GM23338 (cell line): ENCODE measurements at regions not wholly inside any gene's neighbourhood (a gene's known extent, or its start where the extent isn't known, plus 50 kb on each side); places are given as distances from the start of the nearest gene placed in this dataset.

Source experiments
- ATAC-seq: fragments of 200-7000 bp; cut with Tn5 transposase; 3 replicates; pipeline ENCODE4 v1.9.1; 2020
- DNase-seq: peaks from one replicate; pipeline ENCODE4 v3.0.0-alpha.2; 2015; ENCODE audit warnings: low spot score
- H2AFZ ChIP-seq: fragments of 200-600 bp; sonication (generic); 2 replicates; pipeline ENCODE4 v1.8.0; 2016; ENCODE audit warnings: antibody characterized with exemption, mild to moderate bottlenecking, moderate library complexity
- H3F3A ChIP-seq: fragments of 200-600 bp; sonication (generic); replicated peaks from 2 replicates; pipeline ENCODE4 v1.8.0; 2017; ENCODE audit warnings: antibody characterized with exemption, mixed run types, low read depth
- H3K27ac ChIP-seq: fragments of 200-600 bp; sonication (generic); 2 replicates; pipeline ENCODE4 v1.6.1; 2016; ENCODE audit warnings: low read depth
- H3K27me3 ChIP-seq: fragments of 200-600 bp; sonication (generic); 2 replicates; pipeline ENCODE4 v1.8.0; 2016; ENCODE audit warnings: mild to moderate bottlenecking, mixed run types, moderate library complexity; ENCODE audit not compliant: insufficient read depth
- H3K36me3 ChIP-seq: fragments of 200-600 bp; sonication (generic); 2 replicates; pipeline ENCODE4 v1.8.0; 2016; ENCODE audit warnings: mild to moderate bottlenecking; ENCODE audit not compliant: insufficient read depth
- H3K4me1 ChIP-seq: fragments of 200-600 bp; sonication (generic); 2 replicates; pipeline ENCODE4 v1.8.0; 2016; ENCODE audit warnings: mild to moderate bottlenecking, moderate library complexity; ENCODE audit not compliant: insufficient read depth
- H3K4me2 ChIP-seq: fragments of 200-600 bp; sonication (generic); 2 replicates; pipeline ENCODE4 v1.7.1; 2017; ENCODE audit warnings: mixed run types
- H3K4me3 ChIP-seq: fragments of 200-600 bp; sonication (generic); 2 replicates; pipeline ENCODE4 v1.6.1; 2016; ENCODE audit warnings: mixed run types
- H3K79me2 ChIP-seq: fragments of 200-600 bp; sonication (generic); replicated peaks from 2 replicates; pipeline ENCODE4 v1.8.0; 2017; ENCODE audit warnings: mild to moderate bottlenecking; ENCODE audit not compliant: insufficient read depth
- H3K9me2 ChIP-seq: fragments of 200-600 bp; sonication (generic); 2 replicates; pipeline ENCODE4 v1.8.0; 2017; ENCODE audit not compliant: insufficient read depth
- H4K20me1 ChIP-seq: fragments of 200-600 bp; sonication (generic); replicated peaks from 2 replicates; pipeline ENCODE4 v1.8.0; 2017; ENCODE audit warnings: mild to moderate bottlenecking; ENCODE audit not compliant: insufficient read depth
- H3K27ac Mint-ChIP-seq: 2 replicates; pipeline ENCODE4 v1.8.0; 2020; ENCODE audit warnings: inconsistent platforms, mild to moderate bottlenecking, moderate library complexity, mixed read lengths
- H3K27me3 Mint-ChIP-seq: 3 replicates; pipeline ENCODE4 v1.8.0; 2022; ENCODE audit warnings: low read depth, mild to moderate bottlenecking, moderate library complexity, mixed read lengths, inconsistent platforms; ENCODE audit not compliant: insufficient read depth, poor library complexity
- H3K36me3 Mint-ChIP-seq: 3 replicates; pipeline ENCODE4 v1.8.0; 2021; ENCODE audit warnings: low read depth, mild to moderate bottlenecking, inconsistent platforms, moderate library complexity, mixed read lengths
- H3K4me1 Mint-ChIP-seq: 3 replicates; pipeline ENCODE4 v1.8.0; 2020; ENCODE audit warnings: mild to moderate bottlenecking, inconsistent platforms, mixed read lengths
- H3K4me3 Mint-ChIP-seq: 3 replicates; pipeline ENCODE4 v1.8.0; 2021; ENCODE audit warnings: moderate library complexity, mild to moderate bottlenecking, inconsistent platforms, mixed read lengths
- H3K9me3 Mint-ChIP-seq: 3 replicates; pipeline ENCODE4 v1.8.0; 2020; ENCODE audit warnings: moderate library complexity, mild to moderate bottlenecking, inconsistent platforms, mixed read lengths
- CREB1 ChIP-seq: fragments of 250-450 bp; sonication (Bioruptor Pico); IDR thresholded peaks from 2 replicates; pipeline ENCODE4 v1.5.0; 2020; ENCODE audit warnings: low read depth, mild to moderate bottlenecking, moderate library complexity
- EZH2 ChIP-seq: fragments of 200-600 bp; sonication (generic); IDR thresholded peaks from one replicate; pipeline ENCODE4 v1.8.0; 2017; ENCODE audit warnings: antibody characterized with exemption, mild to moderate bottlenecking, low read depth; ENCODE audit not compliant: unreplicated experiment
- JUNB ChIP-seq: IDR thresholded peaks from one replicate; pipeline ENCODE4 v1.6.1; 2016; ENCODE audit warnings: antibody characterized with exemption; ENCODE audit not compliant: unreplicated experiment
- POLR2AphosphoS5 ChIP-seq: IDR thresholded peaks from 2 replicates; pipeline ENCODE4 v1.6.1; 2016; ENCODE audit warnings: antibody characterized with exemption, low read depth
- STAT1 ChIP-seq: IDR thresholded peaks from one replicate; pipeline ENCODE4 v1.6.1; 2016; ENCODE audit warnings: antibody characterized with exemption; ENCODE audit not compliant: unreplicated experiment
- ZNF331 ChIP-seq: fragments of 250-450 bp; sonication (Bioruptor Pico); IDR thresholded peaks from 2 replicates; pipeline ENCODE4 v1.5.0; 2020; ENCODE audit warnings: low read depth, mild to moderate bottlenecking, moderate library complexity
- TF ChIP-seq, protein P1 (sequence below): fragments of 250-450 bp; sonication (Bioruptor Pico); IDR thresholded peaks from 2 replicates; pipeline ENCODE4 v1.5.0; 2020; ENCODE audit warnings: mild to moderate bottlenecking, moderate library complexity
- TF ChIP-seq, protein P2 (sequence below), 2 experiments: fragments of 200-600 bp in 1 of 2; sonication (generic) in 1 of 2; conservative IDR thresholded peaks; 2 replicates each; pipeline versions ENCODE4 v1.5.1 to v1.6.1; 2016 to 2017; ENCODE audit warnings: antibody characterized with exemption in 2 of 2, low read depth in 2 of 2, mild to moderate bottlenecking in 2 of 2, moderate library complexity in 1 of 2
- TF ChIP-seq, protein P3 (sequence below): IDR thresholded peaks from 2 replicates; pipeline ENCODE4 v1.6.1; 2016; ENCODE audit warnings: antibody characterized with exemption
- TF ChIP-seq, protein P4 (sequence below): IDR thresholded peaks from one replicate; pipeline ENCODE4 v1.6.1; 2018; ENCODE audit warnings: antibody characterized with exemption; ENCODE audit not compliant: unreplicated experiment

DNA sequence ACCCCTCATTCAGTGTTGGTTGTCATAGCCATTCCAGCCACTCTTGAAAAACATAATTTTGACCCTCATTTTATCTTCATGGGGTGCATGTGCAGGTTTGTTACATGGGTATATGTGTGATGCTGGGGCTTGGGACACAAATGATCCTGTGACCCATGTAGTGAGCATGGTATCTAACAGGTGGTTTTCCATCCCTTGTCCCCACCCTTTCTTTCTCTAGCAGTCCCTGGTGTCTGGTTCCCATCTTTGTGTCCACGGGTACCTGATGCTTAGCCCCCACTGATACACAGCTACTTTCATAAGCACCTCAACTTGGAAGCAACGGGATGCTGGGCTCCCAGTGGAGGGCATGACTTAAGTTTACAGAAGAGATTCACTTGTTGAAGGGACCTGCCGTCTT lies 373.5 kb downstream of the UQCRFS1 start:
- no peaks in the 10 kb centered on the region for H4K20me1 ChIP-seq
- peaks cover 7% of the 10 kb centered on the region for H3K4me1 ChIP-seq
- H3K79me2 ChIP-seq = no peaks in the 10 kb centered on the region
- DNase-seq (no peak), ATAC-seq (no peak)
- H3K9me3 Mint-ChIP-seq = no peaks in the 10 kb centered on the region
- no peaks in the 10 kb centered on the region for H3K27me3 ChIP-seq
- H3K27ac ChIP-seq = no peak overlapping the region
- TF ChIP-seq CREB1 (CRISPR knock-in tag) = no peak
- H2AFZ ChIP-seq = no peak overlapping the region
- peaks cover 4% of the 10 kb centered on the region for H3K27me3 Mint-ChIP-seq
- no peaks in the 10 kb centered on the region for H3K36me3 ChIP-seq
- no peak overlapping the region for H3K4me2 ChIP-seq
- H3K9me2 ChIP-seq = 0 out of 2 replicates have a peak, but pooled peaks cover 8% of the 10 kb centered on the region
- peaks cover 28% of the 10 kb centered on the region for H3K4me1 Mint-ChIP-seq
- H3F3A ChIP-seq = no peaks in the 10 kb centered on the region
- H3K36me3 Mint-ChIP-seq = no peaks in the 10 kb centered on the region
- no peak overlapping the region for H3K4me3 Mint-ChIP-seq
- no peak overlapping the region for H3K4me3 ChIP-seq
- no peak overlapping the region for H3K27ac Mint-ChIP-seq

DNA sequence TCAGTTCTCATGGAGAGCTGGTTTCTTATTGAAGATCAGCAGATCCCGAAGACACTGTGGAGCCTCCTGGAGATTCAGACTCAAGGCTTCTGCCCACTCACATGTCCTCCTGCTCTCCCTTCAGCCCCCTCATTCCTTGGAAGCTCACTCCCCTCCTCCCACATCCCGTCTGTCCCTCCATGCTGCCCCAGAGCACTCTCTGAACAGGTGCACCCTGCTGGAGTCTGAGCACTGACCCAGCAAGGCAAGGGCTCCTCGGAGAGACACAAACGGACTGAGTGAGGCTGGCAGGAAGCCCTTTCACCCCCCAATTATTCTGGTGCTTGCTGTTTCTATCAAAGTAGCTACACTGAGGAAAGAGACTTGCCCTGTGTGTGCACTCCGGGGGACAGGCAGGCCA lies 374.0 kb downstream of the UQCRFS1 start:
- H3K9me3 Mint-ChIP-seq = no peaks in the 10 kb centered on the region
- DNase-seq (no peak), ATAC-seq (peak; percentile 51; the same call in 2 of the 3 replicates)
- H3K27me3 Mint-ChIP-seq = peaks cover 4% of the 10 kb centered on the region
- no peak overlapping the region for H3K4me2 ChIP-seq
- H3K9me2 ChIP-seq = 0 out of 2 replicates have a peak, but pooled peaks cover 8% of the 10 kb centered on the region
- no peaks in the 10 kb centered on the region for H3K27me3 ChIP-seq
- no peak overlapping the region for H3K27ac Mint-ChIP-seq
- no peaks in the 10 kb centered on the region for H3K79me2 ChIP-seq
- no peaks in the 10 kb centered on the region for H3F3A ChIP-seq
- H3K36me3 Mint-ChIP-seq = no peaks in the 10 kb centered on the region
- H4K20me1 ChIP-seq = no peaks in the 10 kb centered on the region
- no peak overlapping the region for H3K27ac ChIP-seq
- H3K4me3 ChIP-seq = no peak overlapping the region
- H3K4me3 Mint-ChIP-seq = no peak overlapping the region
- peaks cover 7% of the 10 kb centered on the region for H3K4me1 ChIP-seq
- peaks cover 28% of the 10 kb centered on the region for H3K4me1 Mint-ChIP-seq
- no peaks in the 10 kb centered on the region for H3K36me3 ChIP-seq
- peak overlapping the region; percentile 47; the same call in 1 of the 2 replicates for H2AFZ ChIP-seq
- TF ChIP-seq, protein P1, sequence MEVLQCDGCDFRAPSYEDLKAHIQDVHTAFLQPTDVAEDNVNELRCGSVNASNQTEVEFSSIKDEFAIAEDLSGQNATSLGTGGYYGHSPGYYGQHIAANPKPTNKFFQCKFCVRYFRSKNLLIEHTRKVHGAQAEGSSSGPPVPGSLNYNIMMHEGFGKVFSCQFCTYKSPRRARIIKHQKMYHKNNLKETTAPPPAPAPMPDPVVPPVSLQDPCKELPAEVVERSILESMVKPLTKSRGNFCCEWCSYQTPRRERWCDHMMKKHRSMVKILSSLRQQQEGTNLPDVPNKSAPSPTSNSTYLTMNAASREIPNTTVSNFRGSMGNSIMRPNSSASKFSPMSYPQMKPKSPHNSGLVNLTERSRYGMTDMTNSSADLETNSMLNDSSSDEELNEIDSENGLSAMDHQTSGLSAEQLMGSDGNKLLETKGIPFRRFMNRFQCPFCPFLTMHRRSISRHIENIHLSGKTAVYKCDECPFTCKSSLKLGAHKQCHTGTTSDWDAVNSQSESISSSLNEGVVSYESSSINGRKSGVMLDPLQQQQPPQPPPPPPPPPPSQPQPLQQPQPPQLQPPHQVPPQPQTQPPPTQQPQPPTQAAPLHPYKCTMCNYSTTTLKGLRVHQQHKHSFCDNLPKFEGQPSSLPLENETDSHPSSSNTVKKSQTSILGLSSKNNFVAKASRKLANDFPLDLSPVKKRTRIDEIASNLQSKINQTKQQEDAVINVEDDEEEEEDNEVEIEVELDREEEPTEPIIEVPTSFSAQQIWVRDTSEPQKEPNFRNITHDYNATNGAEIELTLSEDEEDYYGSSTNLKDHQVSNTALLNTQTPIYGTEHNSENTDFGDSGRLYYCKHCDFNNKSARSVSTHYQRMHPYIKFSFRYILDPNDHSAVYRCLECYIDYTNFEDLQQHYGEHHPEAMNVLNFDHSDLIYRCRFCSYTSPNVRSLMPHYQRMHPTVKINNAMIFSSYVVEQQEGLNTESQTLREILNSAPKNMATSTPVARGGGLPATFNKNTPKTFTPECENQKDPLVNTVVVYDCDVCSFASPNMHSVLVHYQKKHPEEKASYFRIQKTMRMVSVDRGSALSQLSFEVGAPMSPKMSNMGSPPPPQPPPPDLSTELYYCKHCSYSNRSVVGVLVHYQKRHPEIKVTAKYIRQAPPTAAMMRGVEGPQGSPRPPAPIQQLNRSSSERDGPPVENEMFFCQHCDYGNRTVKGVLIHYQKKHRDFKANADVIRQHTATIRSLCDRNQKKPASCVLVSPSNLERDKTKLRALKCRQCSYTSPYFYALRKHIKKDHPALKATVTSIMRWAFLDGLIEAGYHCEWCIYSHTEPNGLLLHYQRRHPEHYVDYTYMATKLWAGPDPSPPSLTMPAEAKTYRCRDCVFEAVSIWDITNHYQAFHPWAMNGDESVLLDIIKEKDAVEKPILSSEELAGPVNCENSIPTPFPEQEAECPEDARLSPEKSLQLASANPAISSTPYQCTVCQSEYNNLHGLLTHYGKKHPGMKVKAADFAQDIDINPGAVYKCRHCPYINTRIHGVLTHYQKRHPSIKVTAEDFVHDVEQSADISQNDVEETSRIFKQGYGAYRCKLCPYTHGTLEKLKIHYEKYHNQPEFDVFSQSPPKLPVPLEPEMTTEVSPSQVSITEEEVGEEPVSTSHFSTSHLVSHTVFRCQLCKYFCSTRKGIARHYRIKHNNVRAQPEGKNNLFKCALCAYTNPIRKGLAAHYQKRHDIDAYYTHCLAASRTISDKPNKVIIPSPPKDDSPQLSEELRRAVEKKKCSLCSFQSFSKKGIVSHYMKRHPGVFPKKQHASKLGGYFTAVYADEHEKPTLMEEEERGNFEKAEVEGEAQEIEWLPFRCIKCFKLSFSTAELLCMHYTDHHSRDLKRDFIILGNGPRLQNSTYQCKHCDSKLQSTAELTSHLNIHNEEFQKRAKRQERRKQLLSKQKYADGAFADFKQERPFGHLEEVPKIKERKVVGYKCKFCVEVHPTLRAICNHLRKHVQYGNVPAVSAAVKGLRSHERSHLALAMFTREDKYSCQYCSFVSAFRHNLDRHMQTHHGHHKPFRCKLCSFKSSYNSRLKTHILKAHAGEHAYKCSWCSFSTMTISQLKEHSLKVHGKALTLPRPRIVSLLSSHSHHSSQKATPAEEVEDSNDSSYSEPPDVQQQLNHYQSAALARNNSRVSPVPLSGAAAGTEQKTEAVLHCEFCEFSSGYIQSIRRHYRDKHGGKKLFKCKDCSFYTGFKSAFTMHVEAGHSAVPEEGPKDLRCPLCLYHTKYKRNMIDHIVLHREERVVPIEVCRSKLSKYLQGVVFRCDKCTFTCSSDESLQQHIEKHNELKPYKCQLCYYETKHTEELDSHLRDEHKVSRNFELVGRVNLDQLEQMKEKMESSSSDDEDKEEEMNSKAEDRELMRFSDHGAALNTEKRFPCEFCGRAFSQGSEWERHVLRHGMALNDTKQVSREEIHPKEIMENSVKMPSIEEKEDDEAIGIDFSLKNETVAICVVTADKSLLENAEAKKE (CRISPR knock-in tag) = no peak
- TF ChIP-seq JUNB = no peak
- TF ChIP-seq, protein P2, sequence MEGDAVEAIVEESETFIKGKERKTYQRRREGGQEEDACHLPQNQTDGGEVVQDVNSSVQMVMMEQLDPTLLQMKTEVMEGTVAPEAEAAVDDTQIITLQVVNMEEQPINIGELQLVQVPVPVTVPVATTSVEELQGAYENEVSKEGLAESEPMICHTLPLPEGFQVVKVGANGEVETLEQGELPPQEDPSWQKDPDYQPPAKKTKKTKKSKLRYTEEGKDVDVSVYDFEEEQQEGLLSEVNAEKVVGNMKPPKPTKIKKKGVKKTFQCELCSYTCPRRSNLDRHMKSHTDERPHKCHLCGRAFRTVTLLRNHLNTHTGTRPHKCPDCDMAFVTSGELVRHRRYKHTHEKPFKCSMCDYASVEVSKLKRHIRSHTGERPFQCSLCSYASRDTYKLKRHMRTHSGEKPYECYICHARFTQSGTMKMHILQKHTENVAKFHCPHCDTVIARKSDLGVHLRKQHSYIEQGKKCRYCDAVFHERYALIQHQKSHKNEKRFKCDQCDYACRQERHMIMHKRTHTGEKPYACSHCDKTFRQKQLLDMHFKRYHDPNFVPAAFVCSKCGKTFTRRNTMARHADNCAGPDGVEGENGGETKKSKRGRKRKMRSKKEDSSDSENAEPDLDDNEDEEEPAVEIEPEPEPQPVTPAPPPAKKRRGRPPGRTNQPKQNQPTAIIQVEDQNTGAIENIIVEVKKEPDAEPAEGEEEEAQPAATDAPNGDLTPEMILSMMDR (conservative IDR thresholded peaks at IDR 0.05; ENCODE audit: low read depth in 2 of 2) = no peak
- TF ChIP-seq, protein P3, sequence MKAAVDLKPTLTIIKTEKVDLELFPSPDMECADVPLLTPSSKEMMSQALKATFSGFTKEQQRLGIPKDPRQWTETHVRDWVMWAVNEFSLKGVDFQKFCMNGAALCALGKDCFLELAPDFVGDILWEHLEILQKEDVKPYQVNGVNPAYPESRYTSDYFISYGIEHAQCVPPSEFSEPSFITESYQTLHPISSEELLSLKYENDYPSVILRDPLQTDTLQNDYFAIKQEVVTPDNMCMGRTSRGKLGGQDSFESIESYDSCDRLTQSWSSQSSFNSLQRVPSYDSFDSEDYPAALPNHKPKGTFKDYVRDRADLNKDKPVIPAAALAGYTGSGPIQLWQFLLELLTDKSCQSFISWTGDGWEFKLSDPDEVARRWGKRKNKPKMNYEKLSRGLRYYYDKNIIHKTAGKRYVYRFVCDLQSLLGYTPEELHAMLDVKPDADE = no peak
- no peak for TF ChIP-seq CREB1 (CRISPR knock-in tag)
- no peak for TF ChIP-seq EZH2
- TF ChIP-seq, protein P4, sequence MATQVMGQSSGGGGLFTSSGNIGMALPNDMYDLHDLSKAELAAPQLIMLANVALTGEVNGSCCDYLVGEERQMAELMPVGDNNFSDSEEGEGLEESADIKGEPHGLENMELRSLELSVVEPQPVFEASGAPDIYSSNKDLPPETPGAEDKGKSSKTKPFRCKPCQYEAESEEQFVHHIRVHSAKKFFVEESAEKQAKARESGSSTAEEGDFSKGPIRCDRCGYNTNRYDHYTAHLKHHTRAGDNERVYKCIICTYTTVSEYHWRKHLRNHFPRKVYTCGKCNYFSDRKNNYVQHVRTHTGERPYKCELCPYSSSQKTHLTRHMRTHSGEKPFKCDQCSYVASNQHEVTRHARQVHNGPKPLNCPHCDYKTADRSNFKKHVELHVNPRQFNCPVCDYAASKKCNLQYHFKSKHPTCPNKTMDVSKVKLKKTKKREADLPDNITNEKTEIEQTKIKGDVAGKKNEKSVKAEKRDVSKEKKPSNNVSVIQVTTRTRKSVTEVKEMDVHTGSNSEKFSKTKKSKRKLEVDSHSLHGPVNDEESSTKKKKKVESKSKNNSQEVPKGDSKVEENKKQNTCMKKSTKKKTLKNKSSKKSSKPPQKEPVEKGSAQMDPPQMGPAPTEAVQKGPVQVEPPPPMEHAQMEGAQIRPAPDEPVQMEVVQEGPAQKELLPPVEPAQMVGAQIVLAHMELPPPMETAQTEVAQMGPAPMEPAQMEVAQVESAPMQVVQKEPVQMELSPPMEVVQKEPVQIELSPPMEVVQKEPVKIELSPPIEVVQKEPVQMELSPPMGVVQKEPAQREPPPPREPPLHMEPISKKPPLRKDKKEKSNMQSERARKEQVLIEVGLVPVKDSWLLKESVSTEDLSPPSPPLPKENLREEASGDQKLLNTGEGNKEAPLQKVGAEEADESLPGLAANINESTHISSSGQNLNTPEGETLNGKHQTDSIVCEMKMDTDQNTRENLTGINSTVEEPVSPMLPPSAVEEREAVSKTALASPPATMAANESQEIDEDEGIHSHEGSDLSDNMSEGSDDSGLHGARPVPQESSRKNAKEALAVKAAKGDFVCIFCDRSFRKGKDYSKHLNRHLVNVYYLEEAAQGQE = no peak
- no peak for TF ChIP-seq STAT1
- TF ChIP-seq POLR2AphosphoS5 = no peak
- TF ChIP-seq ZNF331 (CRISPR knock-in tag) = no peak
